Hepatocyte (in vitro differentiated cells): ENCODE measurements at regions not wholly inside any gene's neighbourhood (a gene's known extent, or its start where the extent isn't known, plus 50 kb on each side); places are given as distances from the start of the nearest gene placed in this dataset.

Experiments used
- EZH2 ChIP-seq: fragments of 200-600 bp; sonication (generic); IDR thresholded peaks from 2 replicates; pipeline ENCODE4 v1.6.1; 2016; ENCODE audit warnings: antibody characterized with exemption, mild to moderate bottlenecking, borderline replicate concordance
- TF ChIP-seq, protein P1 (sequence below): fragments of 200-600 bp; sonication (generic); IDR thresholded peaks from 2 replicates; pipeline ENCODE4 v1.5.1; 2016; ENCODE audit warnings: antibody characterized with exemption, mild to moderate bottlenecking; ENCODE audit not compliant: poor library complexity

DNA sequence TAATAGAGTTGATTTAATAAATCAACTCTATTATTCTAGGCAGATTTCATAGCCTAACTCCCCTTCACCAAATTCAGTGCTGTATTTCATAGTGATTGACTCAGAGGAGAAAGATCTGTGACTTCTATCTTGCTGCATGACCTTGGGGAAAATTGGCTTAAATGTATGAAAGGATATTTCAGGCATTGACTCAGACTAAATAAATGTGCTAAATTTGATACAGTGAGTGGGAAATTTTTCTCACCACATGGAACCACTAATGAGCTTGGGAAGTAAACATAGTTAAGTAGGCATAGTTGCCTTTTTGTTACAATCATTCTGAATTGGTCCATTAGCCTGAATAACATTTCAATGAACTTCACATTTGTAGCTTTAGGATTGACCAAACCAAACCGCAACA is 89.0 kb upstream of the PRPS1L1 start:
- TF ChIP-seq, protein P1, sequence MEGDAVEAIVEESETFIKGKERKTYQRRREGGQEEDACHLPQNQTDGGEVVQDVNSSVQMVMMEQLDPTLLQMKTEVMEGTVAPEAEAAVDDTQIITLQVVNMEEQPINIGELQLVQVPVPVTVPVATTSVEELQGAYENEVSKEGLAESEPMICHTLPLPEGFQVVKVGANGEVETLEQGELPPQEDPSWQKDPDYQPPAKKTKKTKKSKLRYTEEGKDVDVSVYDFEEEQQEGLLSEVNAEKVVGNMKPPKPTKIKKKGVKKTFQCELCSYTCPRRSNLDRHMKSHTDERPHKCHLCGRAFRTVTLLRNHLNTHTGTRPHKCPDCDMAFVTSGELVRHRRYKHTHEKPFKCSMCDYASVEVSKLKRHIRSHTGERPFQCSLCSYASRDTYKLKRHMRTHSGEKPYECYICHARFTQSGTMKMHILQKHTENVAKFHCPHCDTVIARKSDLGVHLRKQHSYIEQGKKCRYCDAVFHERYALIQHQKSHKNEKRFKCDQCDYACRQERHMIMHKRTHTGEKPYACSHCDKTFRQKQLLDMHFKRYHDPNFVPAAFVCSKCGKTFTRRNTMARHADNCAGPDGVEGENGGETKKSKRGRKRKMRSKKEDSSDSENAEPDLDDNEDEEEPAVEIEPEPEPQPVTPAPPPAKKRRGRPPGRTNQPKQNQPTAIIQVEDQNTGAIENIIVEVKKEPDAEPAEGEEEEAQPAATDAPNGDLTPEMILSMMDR, result no peak
- TF ChIP-seq EZH2, result no peak
